Omental fat pad (tissue), 3 donors: ENCODE measurements at regions not wholly inside any gene's neighbourhood (a gene's known extent, or its start where the extent isn't known, plus 50 kb on each side); places are given as distances from the start of the nearest gene placed in this dataset.
A peak's percentile ranks its signal among the peaks of the same experiment; 100 is the strongest.

Experiments
- ATAC-seq: fragments of 150-250 bp; one replicate; pipeline ENCODE4 v1.9.1; 2016; ENCODE audit warnings: mild to moderate bottlenecking, moderate library complexity; ENCODE audit not compliant: low FRiP score
- DNase-seq: peaks from one replicate; pipeline ENCODE4 v3.0.0-alpha.2; 2019; ENCODE audit warnings: low spot score
- TF ChIP-seq, protein P1 (sequence below), 3 donors: fragments of 450-650 bp; IDR thresholded peaks; one replicate each; pipeline ENCODE4 v1.5.1; 2016 to 2017; ENCODE audit warnings: antibody characterized with exemption in 3 of 3, mild to moderate bottlenecking in 3 of 3, moderate library complexity in 2 of 3

DNA sequence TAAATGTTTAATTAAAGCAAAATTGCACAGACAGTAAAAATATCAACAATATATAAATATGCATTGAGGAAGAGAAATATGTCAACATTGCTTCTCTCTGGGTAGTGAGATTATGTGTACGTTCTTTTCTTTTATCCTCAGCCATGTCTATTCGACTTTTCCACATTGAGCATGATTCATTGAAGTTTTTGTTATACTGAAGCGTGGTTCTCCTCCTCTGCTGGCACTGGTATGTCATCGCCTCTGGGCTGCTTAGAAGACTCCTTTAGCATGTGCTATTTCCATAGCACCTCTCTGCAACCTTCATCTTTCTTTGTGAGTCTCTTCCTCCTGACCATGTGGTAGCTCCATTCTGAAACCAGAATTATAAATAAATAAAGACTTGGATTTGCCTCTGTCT is 65.8 kb upstream of the AKAP13 start:
- TF ChIP-seq, protein P1, sequence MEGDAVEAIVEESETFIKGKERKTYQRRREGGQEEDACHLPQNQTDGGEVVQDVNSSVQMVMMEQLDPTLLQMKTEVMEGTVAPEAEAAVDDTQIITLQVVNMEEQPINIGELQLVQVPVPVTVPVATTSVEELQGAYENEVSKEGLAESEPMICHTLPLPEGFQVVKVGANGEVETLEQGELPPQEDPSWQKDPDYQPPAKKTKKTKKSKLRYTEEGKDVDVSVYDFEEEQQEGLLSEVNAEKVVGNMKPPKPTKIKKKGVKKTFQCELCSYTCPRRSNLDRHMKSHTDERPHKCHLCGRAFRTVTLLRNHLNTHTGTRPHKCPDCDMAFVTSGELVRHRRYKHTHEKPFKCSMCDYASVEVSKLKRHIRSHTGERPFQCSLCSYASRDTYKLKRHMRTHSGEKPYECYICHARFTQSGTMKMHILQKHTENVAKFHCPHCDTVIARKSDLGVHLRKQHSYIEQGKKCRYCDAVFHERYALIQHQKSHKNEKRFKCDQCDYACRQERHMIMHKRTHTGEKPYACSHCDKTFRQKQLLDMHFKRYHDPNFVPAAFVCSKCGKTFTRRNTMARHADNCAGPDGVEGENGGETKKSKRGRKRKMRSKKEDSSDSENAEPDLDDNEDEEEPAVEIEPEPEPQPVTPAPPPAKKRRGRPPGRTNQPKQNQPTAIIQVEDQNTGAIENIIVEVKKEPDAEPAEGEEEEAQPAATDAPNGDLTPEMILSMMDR (IDR thresholded peaks at IDR 0.05), result no peak
- DNase-seq (no peak), ATAC-seq (no peak)

DNA sequence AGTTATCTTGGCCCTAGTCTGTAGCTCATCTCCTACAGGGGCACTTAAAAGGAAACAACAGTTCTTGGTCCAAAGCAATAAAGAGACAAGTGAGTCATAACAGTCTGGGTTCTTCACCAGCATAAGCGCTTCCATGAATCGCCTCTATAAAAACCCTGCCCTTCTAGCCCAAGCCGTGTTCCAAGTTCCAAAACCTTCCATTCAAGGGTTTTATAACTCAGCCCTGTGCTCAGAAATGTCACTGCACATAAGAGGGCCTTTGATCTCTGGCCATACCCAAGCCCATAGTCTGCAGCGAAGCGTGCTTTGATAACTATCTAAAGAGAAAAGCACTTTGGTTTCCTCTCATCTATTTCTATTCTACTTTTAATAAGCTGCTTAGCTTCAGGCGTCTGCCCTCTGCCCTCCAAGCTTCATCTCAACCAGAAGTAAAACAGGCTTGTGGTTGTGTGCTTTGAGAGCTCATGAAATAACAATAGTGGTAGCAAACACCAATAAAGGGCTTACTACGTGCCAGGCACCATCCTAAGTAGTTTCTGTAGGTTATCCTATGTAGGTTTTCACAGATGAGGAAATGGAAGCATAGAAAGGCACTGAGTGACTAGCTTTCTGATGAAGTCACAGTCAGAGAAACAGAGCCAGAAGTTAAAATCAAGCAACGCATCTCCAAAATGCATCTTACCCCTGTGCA is 64.0 kb upstream of the AKAP13 start:
- TF ChIP-seq, protein P1 (IDR thresholded peaks at IDR 0.05), result no peak
- ATAC-seq, result no peak
- no peak for DNase-seq

DNA sequence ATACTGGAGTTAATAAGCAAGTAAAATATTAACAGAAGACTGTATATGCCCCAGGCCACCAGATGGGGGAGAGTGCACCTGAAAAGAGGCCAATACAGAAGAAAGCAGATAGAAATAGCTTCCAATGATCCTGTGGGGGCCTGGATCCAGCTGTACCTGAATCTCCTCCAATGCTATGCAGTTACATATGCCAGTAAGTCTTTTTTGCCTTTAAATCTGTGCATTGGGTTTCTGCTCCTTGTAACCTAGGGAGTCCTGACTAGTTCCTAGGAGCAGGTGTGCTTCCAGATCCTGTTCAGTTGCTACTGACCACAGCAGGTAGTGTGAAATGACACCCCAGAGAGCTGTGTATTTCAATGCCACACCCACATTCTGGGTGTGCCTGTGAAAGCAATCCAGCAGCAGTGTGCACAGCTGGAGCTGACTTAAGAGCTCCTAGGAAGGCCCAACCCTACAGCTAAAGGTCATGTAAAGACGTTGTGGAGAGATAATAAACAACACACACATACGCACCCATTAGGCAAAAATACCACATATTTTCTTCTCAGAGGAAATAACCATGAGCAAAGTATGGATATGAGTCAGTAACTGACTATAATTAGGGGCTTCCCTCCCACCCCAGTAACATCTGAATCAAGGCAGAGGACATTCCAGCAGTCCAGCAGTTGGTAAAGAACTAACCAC is 62.2 kb upstream of the AKAP13 start:
- TF ChIP-seq, protein P1 (IDR thresholded peaks at IDR 0.05), result no peak
- DNase-seq (no peak), ATAC-seq (peak; percentile 48)

DNA sequence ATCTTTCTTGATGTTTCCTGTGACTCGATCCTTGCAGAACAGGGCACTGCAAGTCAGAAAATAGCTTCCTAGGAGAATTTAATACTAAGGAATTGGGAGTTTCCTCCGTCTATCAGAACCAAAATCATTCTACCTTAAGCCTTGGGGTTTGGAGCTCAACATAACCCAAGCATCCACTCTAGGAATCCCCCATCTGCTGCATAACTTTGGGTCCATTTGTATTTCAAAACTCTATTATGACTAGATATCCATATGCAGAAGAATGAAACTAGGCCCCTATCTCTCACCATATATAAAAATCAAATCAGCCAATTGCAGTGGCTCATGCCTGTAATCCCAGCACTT is 61.7 kb upstream of the AKAP13 start:
- TF ChIP-seq, protein P1 (IDR thresholded peaks at IDR 0.05), result no peak
- no peak for ATAC-seq
- no peak for DNase-seq

DNA sequence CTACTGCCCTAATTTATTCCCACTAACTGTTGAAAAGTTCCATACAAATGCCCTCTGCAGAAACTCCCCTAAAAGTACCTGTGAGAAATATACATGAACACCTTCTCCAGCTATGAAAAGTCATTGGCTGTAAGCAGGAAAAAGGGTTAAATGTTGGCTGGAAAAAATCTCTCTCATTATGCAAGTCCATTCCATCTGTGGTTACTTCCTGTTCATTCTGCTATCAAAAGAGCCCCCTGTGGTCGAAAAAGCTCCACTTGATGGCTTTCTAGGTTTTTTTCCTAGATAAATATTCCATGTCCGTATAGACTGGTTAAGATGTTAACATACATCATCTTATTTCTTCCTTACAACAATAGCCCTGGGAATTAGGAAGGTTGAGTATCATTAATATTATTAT is 56.2 kb upstream of the AKAP13 start:
- DNase-seq (no peak), ATAC-seq (no peak)
- TF ChIP-seq, protein P1 (IDR thresholded peaks at IDR 0.05), result no peak

DNA sequence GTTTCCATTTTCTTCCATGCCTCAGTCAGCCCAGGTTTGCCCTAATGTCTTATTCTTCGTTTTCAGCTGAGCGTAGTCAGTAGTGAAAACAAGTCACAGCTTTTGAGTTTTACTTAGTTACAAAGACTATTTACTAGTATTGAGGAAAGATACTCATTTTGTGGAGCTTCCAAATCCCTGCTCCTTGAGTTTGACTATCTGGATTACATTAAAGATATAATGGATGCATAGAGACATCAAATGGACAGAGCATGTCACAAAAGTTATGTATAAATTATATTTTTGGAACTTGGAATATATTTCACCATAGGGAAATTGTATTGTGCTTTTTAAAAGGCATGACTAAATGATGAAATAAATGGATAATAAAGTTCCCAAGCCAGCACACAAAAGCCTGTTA is 54.6 kb upstream of the AKAP13 start:
- TF ChIP-seq, protein P1 (IDR thresholded peaks at IDR 0.05), result no peak
- ATAC-seq (no peak), DNase-seq (no peak)

DNA sequence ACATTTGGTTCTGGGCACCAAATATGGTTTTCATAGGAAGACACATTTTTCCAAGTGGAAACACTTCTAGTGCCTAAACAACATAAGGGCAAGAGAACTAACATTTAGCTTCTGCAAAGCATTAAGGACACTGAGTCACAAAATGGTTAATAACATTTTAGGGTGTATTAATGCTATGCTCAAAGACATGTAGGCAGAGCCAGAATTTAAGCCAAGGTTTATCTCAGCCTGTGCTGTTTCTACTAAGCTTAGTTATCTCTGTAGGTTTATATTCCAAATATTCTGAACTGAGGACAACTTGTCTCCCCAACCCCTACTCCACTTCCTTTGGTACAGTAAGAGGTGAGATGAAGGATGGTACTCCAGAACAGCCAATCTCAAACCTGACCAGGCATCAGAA is 54.1 kb upstream of the AKAP13 start:
- TF ChIP-seq, protein P1 (IDR thresholded peaks at IDR 0.05), result no peak
- no peak for ATAC-seq
- DNase-seq, result no peak
